Stimulated activated CD4-positive, alpha-beta T cell treated with anti-CD3 and anti-CD28 coated beads, TNF-alpha, amount 100 ng/mL, for 1 hour (primary cell): ENCODE measurements at regions not wholly inside any gene's neighbourhood (a gene's known extent, or its start where the extent isn't known, plus 50 kb on each side); places are given as distances from the start of the nearest gene placed in this dataset.
"Not testable (repeated sequence)": the region's sequence is repeated elsewhere in the genome, so short reads cannot be mapped to it uniquely, and the experiment has no call there.

Experiments used
- DNase-seq, 3 donors: peaks; one replicate each; pipeline ENCODE4 v3.0.0-alpha.2; 2020; ENCODE audit warnings: low read depth in 3 of 3, low spot score in 1 of 3

DNA sequence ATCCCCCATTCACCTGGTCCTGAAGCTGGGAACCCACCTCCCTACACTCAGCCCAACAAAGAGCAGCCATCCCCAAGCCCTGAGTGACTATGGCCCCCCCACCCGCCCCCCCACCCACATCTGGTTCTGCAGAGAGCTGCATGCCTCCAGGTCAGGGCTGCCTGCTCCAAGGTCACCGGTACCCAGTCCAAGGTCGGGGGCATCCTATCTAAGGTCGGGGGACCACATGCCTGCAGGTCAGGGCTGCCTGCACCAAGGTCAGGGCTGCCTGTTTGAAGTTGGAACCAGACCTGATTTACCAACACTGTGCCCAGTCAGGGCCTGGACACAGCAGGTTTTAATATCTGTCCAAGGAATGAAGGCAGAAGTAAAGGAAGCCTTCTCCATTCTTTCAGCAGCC is 66.1 kb upstream of the GPC1 start:
- no peak for DNase-seq

- no peak for DNase-seq
Measured at GRCh38 chr2:240369801-240370585, 65.5 kb upstream of the GPC1 start.

- no peak for DNase-seq
Measured at GRCh38 chr2:240371129-240372000, 64.1 kb upstream of the GPC1 start.

DNA sequence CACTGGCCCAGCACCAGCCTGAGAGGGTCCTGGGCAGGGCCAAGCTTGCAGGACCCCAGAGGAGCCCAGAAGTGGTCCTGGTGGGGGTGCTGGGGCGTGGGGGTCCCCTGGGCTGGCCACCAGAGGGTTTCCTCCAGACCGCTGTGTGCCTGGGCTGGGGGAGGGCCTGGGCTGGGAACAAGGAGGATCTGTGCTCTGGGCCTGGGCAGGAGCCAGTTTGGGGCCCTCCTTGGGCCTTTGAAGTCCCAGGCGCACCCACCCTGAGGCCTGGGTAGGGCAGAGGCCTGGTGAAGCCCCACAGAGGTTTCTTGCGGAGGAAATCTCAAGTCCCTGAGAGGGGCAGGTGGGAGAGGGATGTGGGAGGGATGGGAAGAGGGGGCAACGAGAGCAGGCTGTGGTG is 63.4 kb upstream of the GPC1 start:
- no peak for DNase-seq

DNA sequence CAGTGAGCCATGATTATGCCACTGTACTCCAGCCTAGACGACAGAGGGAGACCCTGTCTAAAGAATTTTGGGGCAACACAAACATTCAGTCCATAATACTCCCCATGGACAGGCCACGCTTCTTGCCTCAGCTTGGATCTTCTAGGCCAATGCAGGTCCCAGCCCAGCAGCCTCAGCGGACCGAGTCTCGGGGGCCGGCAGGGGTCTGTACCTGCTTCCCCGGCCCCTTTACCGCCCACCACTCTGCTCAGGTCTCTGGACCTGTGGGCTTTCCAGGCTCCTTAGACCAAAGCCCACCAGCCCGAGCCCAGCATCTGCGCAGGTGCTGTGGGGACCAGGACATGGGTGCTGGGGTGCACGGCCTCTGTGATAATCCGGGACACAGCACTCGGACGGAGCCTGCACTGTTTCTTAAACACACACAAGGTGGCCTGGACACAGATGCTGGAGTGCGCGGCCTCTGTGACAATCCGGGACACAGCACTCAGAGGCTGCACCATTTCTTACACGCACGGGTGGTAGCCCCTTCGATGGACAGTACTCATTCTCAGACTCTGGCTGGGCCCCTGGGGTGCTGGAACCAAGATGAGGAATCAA is 62.1 kb upstream of the GPC1 start:
- DNase-seq: no peak

DNA sequence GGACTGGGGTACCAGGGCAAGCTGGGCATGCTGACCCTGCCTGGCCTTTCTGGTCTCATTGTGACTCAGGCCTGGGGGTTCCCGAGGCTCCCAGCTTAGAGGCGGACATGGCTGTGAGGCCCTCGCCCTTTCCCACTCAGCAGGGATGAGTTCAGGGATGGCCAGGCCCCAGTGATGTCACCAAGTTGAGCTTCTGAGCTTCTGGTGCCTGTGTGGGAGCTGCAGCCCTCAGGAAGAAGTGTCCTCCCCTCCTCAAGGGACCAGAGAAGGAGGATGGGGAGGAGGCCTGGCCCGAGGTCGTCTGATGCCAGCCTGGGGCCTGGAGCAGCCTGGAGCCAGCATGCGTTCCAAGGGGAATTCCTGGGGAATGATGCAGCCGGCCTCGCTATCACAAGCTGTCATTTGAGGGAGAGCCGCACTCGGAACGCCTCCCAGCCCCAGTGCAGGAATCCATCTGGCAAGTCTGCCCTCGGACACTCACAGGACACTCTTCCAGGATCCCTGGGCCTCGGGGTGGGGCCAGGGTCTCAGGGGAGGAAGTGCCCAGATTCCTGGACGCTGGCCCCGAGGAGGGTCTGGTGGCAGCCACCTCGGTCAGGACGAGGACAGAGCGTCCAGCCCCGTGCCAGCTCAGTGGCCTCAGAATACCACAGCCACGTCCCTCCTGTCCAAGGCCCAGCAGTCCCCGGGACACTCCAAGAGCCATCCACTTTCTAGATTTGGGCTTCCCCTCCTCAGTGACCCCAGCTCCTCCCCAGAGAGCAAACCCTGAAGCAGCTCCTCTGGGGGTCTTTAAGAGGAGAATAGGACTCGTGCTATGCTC is 61.2 kb upstream of the GPC1 start:
- DNase-seq: no peak

DNA sequence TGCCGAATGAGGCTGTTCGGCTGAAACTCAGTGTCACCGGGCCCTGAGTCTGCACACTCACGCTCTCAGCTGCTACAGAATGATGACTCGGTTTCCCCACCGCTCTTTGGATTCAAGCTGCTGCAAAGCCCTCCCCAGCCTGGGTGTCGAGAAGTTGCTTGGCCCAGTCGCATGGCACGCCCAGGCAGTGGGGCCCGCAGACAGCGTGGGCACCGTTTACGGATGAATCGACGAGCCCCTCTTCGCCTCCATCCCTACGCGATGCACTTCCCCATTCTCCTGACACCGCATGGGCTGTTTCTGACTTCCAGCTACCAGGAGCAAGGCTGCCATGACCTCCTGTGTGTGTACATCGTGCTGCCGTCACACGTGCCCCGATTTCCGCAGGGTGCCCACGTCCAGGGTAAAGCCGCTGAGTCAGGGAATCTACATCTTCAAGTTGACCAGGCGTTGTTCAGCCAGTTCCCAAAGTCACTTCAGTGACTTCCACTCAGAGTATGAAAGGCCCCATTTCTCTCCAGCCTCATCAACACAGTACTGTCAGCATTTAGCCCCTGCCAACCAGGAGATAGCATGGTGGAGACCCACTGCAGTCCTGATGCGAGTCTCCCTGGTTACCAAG is 60.3 kb upstream of the GPC1 start:
- DNase-seq: no peak

GRCh38 chr2:240376739-240377138 is 58.7 kb upstream of the GPC1 start:
- DNase-seq: no peak

DNA sequence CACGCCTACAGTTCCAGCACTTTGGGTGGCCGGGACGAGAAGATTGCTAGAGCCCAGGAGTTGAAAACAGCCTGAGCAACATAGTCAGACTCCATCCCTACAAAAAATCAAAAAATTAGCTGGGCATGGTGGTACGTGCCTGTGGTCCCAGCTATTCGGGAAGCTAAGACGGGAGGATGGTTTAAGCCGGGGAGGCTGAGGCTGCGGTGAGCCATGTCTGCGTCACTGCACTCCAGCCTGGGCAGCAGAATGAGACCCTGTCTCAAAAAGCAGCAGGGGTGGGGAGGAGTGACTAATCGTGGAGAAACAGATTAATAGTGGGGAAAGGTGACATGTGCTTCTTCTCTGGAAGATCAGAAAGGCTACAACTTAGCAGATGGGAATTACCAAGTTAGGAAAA is 58.1 kb upstream of the GPC1 start:
- DNase-seq: no peak

DNA sequence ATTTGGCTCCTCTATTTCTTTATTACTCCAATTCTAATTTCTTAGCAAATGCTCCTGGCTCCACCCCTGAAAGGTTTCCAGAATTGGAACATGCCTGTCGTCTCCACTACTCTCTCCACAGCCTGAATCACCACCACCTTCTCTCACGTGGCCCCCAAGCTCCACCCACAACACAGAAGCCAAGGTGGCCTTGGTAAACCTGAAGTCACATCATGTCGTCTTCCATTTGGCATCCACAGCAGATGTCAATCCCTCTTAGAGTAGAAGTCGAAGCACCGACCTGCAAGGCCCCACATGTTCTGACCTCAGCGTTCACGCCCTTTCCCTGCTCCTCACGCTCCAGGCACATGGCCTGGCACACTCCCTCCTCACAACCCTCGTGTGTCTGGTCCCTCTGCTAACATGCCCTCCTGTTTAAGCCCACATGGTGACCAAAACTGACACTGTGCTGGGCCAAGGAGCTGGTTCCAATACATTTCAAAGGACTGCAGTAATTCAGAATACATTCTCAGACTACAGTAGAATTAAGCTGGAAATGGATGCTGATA is 56.3 kb upstream of the GPC1 start:
- DNase-seq: no peak

DNA sequence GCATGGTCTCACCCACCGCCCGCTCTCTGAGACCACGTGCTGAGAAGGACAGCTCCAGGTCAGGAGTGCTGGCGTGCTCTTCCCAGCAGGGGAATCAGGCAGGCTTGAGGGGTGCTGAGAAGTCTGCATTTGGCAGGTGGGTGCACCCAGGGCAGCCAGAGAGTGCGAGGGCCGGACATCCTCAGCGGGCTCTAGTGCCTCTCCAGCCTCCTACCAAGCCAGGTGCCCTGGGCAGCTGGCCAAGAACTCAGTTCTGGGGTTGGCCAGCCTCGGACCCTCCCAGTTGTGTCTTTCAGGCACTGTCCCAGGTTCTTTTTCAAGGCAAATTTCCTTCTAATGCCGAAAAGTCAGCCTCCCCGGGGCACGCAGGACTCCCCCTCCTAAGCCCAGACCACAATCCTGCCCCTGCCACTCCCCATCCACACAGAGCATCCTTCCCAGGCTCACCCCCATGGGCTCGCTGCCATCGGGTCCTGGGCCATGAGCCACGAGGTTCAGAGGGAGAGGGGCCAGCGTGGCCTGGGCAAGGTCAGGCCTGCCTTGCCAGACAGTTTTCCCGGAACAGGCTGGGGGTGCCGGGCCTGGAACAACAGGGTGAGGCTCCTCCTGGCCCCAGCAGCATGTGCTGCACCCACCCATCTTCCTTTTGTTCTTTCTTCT is 52.2 kb upstream of the GPC1 start:
- no peak for DNase-seq

DNA sequence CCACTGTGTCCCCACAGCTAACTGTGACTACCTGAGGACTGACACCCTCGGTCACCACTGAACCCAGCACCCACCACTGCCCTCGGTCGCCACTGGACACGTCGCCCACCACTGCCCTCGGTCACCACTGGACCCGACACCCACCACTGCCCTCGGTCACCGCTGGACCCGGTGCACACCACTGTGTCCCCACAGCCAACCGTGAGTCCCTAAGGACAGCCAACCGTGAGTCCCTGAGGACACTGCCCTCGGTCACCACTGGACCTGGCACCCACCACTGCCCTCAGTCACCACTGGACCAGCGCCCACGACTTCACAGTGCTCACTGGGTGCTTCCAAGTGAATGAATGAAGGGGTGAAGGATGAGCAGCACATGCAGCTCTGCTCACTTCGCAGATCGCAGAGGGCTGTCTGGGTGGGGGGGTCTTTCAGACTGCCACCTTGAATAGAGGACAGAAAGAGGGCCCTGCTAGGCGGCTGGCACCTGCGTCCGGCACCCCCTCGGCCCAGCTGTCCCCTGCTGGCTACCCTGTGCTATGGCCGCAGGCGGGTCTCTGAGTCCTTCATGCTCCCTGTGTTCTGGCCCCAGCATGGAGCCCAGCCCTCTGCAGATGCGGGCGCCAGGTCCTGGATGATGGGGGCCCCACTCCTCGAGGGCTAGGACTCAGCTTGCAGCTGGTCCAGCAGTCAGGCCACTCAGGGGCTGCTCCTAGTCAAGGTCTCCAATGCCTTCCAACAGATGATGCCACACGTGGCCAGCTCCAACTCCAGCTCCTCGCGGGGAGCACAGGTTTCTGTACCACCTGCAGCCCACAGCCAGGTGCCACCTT is 51.4 kb upstream of the GPC1 start:
- DNase-seq: no peak

DNA sequence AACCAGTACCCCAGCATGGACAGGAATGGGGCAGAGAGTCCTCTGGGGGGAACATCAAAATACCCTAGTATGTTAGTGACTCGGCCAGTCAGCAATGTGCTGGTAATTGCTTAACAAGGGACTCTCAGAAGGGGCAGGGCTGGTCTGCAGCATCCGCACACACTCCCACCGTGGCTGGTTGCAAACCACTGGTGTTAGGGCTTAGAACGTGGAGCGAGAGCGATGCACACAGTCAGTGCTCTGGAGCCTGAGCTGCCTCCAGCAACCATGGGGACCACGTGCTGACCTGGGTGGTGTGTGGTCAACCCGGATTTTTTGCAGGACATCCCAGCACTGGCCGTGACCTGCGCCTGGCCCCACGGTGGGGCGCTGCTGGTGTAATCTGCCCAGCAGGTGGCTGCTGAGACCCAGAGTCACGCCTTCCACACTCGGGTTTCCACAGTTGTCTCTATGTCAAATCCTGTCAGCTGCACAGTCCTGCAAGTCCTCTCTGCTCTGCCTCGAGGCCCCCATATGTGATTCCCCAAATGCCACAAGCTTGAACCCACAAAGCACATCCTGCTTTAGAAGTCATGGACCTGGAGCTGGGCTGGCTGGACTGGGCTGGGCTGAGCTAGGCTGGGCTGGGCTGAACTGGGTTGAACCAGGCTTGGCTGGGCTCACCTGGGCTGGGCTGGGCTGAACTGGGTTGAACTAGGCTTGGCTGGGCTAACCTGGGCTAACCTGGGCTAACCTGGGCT is 50.6 kb upstream of the GPC1 start:
- no peak for DNase-seq

DNA sequence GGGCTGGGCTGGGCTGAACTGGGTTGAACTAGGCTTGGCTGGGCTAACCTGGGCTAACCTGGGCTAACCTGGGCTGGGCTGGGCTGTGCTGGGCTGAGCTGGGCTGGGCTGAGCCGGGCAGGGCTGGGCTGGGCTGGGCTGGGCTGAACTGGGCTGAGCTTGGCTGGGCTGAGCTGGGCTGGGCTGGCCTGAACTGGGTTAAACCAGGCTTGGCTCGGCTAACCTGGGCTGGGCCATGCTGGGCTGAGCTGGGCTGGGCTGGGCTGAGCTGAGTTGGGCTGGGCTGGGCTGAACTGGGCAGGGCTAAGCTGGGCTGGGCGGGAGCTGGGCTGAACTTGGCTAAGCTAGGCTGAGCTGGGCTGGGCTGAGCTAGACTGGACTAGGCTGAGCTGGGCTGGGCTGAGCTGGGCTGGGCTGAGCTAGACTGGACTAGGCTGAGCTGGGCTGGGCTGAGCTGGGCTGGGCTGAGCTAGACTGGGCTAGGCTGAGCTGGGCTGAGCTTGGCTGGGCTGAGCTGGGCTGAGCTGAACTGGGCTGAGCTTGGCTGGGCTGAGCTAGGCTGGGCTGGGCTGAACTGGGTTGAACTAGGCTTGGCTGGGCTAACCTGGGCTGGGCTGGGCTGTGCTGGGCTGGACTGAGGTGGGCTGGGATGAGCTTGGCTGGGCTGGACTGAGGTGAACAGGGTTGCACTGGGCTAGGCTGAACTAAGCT is 49.9 kb upstream of the GPC1 start:
- not testable (repeated sequence) for DNase-seq
